LHCN-M2 (cell line): ENCODE measurements at regions not wholly inside any gene's neighbourhood (a gene's known extent, or its start where the extent isn't known, plus 50 kb on each side); places are given as distances from the start of the nearest gene placed in this dataset.
"Not testable (repeated sequence)": the region's sequence is repeated elsewhere in the genome, so short reads cannot be mapped to it uniquely, and the experiment has no call there.

Source experiments
- DNase-seq: peaks from one replicate; pipeline ENCODE4 v3.0.0-alpha.2; 2012; ENCODE audit warnings: low read depth

DNA sequence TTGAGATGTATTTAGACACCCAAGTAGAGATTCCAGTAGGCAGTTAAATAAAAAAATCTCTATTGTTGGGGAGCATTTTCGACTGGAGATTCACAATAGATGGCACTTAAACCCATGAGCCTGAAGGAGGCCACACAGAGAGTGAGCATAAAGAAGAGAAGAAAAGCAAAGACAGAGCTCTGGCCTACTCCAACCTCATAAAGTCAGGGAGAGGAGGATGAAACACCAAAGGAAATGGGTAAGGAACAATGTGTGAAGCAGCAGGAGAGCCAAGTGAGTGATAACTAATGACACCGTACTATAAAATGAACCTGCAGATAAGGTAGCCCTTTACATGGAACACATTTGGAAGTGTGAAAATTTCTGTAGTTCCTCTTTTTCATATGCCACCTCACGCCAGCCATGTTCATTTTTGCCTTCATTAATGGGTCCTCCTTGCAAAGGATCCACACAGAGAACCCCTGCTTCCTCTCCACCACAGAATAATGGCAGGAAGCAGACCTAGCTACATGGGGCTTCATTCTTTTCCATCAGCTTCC, 150.0 kb upstream of the SYT10 start:
- DNase-seq, result no peak

DNA sequence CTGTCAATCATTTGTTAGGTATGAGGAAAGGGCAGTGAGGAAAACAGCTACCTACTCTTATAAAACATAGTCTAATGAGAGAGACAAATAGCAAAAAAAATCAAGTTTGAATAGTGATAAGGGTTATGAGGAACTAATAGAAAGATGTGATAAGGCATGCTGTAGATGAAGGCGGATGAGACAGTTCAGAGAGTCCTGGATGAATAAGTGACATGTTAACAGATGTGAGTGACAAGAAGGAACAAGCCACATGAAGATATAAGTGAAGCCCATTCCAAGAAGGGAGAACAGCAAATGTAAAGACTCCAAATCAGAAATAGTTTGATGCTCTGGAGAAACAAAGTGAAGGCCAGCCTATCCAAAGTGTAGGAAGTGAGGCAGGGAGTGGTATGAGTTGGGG, 154.1 kb upstream of the SYT10 start:
- no peak for DNase-seq

DNA sequence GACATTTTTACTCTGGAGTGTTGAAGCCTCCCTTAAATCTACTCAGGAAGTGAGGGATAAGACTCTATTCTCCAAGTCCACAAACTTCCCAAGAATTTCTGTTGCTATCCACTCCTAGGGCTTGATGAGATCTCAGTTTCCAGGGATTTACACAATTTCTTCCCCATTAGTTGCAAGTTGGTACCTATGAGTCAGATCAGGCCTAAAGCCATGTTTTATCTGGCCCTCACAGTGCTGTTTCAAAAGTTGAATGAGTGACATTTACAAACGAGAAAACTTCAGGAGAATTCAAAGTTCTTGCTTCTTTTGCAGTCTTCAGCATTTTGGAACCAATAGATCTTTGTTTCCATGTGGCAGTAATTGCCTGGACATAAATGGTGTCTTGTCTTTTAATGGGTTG, 156.4 kb upstream of the SYT10 start:
- peak; percentile 15 for DNase-seq

DNA sequence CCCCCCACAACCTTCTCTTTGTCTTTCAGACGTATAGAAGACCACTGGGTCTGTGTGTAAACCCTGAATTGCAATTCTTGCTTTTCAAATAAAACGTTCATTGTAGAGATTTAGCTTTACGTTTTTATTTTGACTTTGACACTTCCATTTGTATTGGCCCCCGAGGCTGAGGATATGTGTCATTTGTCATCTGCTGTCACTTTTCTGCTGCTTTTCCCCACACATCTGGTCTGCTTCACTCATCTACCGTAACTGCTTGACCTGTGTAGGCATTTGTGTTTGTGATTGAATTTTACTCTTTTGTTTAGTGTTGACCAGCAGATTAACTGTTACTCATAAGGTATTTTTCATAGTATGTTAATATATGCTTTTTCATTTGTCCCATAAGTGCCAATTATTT, 157.2 kb upstream of the SYT10 start:
- no peak for DNase-seq

DNA sequence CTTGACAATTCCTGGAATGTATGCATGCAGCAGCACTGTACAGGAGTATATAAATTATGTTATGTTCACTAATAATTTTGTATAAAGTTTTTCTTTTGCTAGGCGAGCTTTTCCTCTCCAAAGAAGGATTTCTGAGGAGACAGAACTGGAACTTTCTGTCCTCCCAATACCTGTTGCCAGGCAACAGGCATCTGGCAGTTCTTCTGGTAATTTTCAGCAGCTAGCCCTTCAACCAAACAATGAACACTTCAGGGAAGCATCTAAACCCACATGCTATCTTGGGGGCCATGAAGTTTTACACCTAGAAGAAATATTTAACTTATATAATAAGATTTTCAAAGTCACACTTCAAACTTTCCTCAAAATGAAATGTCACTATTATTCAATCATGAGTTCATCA, 162.9 kb upstream of the SYT10 start:
- peak; percentile 15 for DNase-seq

DNA sequence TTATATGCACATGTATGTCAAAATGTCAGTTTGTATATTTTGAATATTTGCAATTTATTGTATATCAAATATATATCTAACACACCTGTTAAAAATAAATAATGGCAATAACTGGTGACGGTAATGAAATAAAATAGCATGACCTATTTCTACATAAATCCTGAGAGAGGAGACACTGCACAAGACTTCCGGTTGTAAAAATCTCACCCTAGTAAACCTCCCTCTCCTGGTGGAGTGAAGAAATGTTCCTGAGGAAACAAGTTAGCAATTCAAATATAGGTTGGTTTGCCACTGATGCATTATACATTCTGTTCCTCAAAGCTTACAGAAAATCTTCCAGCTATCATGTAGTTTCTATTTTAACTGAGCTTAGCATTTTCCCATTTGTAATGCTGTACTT, 166.1 kb upstream of the SYT10 start:
- peak; percentile 34 for DNase-seq

DNA sequence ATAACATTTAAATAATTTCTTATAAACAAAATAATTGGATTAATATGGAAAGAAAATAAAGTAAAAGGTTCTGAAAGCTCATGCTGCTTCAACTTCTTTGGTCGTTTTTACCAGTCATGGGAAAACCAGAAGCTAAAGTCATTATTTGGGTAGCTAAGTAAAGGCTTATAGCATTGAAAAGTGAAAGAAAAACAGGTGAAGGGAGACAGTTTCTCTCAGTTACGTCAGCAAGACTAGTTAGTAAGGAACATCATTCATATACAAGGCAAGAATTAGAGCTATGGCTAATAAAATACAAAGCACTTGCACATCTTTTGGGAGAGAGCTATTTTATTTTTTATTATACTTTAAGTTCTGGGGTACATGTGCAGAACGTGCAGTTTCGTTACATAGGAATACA, 170.3 kb upstream of the SYT10 start:
- no peak for DNase-seq

DNA sequence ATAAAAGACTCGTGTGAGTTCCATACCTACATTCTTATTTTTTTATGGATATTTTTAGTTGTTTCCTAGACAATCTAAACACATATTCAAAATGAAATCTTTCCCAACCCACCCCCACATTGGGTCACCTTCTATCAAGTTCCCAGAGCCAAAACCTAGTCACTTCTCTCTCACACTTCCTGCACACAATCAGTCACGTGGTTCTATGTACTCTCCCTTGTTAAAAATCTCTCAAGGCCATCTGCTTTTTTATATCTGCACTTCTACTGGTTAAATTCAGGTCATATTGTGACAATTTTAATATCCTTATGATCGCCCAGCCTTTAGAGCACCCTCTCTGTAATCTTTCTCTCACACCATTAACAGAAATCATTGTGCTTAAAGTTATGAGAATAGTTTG, 175.0 kb upstream of the SYT10 start:
- no peak for DNase-seq

DNA sequence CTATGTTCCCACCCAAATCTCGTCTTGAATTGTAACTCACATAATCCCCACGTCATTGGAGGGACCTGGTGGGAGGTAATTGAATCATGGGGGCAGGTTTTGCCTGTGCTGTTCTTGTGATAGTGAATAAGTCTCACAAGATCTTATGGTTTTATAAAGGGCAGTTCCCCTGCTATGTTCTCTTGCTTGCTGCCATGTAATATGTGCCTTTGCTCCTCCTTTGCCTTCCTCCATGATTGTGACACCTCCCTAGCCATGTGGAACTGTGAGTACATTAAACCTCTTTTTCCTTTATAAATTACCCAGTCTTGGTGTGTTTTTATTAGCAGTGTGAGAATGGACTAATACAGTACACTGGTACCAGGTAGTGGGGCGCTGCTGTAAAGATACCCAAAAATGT, 177.6 kb upstream of the SYT10 start:
- no peak for DNase-seq

DNA sequence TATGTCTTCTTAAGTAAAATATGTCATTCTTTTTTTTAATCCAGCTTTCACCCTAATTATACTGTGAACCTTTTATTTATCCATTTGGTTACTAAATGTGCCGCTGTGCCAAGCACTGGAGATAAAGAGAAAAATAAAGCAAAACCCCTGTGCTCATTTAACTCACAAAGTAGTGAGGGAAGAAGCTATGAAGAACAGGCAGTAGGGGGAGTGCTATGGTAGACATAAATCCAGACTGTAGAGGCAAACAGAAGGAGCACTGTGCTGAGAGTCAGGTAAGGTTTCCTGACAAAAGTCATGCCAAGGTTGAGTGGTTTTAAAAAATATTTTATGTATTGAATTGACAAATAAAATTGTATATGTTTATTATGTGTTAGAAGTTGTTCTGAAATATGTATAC, 188.5 kb upstream of the SYT10 start:
- DNase-seq, result peak; percentile 26

DNA sequence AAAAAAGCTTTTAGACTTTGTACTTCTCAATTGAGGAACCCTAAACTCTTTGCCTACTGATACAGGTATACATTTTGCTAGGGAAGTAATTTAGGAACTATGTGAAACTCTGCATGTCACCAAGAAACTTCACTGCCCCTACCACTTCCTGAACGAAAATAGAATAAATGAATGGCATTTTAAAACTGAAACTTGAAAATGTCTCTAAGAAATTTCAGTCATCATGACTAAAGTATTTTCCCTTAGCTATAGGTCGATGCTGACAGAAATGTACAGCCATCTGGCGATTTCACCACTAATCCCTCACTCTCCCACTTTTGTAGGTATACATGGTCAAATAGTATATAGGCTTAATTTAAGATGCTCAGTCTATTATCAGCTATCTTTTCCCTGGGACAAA, 194.9 kb upstream of the SYT10 start:
- no peak for DNase-seq

DNA sequence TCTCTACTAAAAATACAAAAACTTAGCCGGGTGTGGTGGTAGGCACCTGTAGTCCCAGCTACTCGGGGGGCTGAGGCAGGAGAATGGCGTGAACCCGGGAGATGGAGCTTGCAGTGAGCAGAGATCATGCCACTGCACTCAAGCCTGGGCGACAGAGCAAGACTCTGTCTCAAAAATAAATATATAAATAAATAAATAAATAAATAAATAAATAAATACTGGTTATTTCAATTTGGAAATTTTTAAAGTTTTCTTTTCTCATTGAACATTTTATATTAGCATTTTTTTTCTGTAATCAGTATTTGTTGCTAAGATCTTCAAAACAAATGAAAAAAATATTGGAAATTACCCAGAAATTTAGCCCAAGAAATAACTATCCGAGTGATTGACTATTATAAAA, 197.3 kb upstream of the SYT10 start:
- not testable (repeated sequence) for DNase-seq

DNA sequence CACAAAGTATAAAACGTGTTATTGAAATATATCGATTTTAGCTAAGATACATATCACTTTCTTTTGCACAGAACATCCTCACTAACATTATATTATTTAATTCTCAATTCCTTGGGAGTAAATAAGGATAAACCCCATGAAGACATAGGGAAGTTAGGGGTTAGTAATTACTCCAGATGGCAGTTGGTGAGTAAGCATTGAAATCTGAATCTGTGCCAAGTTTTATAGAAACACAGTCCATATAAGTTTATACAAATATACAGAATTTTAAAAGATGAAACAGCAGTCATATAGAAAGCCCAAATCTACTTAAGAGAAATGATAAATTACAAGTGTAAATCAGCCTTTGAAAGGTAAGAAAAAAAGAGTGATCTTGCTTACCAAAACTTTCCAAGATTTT, 200.4 kb upstream of the SYT10 start:
- peak; percentile 32 for DNase-seq

DNA sequence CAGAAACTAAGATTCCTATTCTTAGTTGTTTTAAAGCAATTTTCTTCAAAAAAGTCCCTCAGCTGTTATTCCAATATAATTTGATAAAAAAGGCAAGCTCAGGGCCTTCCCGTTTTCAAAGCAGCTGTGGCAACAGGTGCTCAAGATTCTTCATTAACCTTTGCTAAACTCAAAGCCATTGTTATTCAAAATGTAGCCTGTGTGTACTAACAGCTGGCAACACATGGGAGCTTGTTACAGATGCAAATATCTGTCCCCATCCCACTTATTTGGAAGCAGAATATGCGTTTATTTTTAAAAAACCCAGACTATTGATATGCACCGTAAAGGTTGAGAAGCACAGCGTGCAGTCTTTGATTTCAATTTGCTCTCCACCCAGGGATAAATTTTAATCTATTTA, 210.4 kb upstream of the SYT10 start:
- DNase-seq, result peak; percentile 40

DNA sequence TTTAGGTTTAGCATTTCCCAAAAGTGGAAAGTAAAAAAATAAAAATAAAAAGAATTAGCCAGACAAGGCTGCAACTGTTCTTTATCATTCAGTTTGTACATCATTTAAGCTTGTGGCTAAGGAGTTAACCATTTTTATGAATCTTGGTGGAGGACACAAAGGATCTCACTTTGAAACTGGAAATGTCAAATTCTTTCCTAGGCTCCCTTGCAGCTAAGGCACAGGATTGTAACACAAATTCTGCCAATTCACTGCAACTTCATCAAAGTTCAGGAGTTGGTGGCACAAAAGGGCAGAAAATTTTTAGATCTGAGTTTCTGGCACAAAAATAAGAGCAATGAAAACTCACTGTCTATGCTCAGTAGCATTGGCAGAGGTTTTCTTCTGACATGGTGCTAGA, 211.2 kb upstream of the SYT10 start:
- no peak for DNase-seq

DNA sequence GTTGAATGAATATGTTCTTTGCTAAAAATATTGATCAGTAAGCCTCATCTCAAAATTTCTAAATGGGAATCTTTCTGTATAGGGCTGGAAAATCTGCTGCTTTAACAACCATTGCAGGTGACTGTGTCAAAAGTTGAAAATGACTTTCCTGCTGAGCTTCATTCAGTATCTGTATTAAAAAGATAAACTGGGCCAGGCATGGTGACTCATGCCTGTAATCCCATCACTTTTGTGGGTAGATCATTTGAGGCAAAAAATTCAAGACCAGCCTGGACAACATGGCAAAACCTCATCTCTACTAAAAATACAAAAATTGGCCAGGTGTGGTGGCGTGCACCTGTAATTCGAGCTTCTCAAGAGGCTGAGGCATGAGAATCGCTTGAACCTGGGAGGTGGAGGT, 213.7 kb upstream of the SYT10 start:
- peak; percentile 28 for DNase-seq

DNA sequence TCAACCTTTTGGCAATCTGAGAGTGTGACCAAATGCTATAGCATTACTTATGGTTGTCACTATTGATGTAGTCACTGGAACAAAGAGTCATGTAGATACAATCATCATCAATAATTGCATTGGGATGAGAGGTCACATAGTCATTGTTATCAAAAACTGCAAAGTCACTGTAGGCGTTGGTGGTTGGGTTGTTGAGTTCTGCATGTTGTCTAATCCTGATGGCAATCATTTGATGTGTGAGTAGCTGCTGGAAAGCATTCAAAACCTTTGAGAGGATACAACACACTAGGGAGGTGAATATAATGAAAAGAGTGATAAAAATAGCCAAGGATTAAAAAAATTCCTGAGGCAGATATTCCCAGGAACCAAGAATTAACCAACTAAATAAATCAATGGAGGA, 214.7 kb upstream of the SYT10 start:
- no peak for DNase-seq

DNA sequence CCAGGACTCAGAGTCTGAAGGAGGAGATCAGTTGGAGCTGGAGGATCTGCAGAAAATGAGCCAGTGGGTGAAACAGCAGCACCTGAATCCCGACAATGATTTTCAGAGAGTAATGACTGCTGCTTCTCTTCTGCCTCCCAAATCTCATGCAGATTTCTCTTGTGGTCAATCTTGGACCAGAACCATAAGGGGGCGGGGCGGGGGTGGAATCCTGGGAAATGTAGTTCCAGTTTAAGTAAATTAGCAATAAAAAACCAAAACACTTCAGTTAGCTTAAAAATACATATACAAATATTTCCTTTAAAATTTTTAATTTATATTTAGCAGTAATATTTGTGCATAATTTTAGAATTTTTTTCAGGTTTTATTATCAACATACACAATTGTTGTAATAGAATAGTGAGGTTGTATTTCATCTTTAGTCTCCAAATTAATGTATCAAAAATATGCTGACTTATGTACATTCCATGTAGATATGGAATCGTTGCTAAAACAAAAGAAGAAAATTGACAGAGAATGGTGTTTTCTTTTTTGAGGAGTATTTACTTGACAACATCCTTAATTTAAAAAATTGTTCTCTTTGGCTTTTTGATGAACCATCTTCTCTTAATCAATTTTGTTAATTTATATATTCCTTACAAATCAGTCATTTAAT, 223.5 kb upstream of the SYT10 start:
- DNase-seq, result no peak

DNA sequence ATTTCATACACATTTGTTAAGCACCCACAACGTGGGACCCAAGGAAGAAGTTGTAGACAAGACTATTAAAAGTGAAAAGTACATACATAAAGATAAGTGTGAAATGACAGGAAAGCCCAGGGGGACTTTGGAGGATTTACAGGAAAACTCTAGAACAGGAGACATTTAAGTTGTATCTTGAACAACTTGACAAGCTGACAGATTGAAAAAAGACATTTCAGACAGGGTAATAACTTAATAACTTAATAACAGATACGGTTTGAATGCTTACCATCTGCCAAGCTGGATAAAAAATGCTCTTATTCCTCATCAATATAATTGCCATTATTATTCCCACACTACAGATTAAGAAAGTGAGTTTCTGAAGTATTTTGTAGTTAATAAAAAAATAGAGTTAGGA, 229.7 kb upstream of the SYT10 start:
- no peak for DNase-seq

DNA sequence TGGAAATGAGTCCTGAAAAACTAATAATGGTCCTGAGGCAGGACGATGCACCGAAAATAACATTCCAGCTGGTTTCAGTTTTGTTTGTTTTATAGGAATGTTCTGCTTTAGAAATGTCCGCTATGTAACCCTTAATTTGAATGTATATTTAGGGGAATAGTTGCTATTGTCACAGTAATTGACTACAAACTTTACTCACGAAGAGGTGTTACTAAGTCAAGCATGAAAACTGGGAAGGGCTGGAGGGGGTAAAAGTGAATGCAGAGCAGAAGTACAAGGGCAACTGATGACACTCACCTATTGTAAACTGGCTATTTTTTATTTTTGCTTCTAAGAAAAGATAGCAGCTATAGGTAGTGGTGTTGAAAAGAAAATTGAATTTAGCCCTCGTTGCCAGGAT, 230.7 kb upstream of the SYT10 start:
- DNase-seq, result no peak

DNA sequence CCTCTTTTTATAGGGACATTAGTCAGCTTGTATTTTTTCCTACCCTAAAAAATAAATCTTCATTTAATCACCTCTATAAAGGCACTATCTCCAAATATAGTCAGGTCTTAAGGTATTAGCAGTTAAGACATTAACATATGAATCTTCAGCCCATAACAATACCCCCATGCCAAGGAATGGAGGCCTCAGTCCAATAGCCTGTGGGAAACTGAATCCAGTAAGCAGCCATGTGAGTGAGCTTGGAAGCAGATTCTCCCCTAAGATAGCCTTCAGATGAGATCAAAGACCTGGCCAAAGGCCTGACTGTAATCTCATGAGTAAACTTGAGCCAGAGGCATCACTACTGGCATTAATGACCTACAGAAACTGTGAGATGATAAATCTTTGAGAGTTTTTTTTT, 232.1 kb upstream of the SYT10 start:
- DNase-seq, result no peak

DNA sequence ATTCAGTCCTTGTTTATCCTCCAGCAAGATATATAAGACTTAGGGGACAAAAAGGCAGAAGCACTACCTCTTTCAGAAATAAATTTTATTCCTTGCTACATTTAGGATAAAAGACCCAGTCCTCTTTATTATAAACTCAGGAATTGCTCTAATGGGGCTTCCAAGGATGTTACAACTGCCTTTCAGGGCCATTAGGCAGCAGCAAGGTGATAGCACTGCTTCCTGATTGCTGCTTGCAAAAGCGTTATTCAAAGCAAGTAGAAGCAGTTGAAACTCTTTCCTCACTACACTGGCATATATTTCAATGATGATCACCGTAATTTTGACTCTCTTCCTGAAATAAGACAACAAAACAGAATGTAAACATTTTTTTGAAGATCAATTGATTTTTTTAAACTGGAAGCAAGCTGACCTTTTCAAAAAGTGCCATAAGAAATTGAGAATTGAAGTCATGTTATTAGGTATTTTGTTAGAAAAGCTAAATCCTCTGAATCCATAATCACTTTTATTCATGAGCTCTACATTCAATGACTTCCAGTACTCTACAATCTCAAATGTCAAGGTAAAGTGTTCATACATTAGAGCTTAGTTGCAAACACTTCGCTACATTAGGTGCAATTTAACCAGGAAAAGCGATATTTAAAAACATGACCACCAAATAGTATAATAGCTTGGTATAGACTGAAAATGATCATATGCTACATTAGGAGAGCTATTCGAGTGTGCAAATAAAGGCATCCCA, 233.4 kb upstream of the SYT10 start:
- no peak for DNase-seq

DNA sequence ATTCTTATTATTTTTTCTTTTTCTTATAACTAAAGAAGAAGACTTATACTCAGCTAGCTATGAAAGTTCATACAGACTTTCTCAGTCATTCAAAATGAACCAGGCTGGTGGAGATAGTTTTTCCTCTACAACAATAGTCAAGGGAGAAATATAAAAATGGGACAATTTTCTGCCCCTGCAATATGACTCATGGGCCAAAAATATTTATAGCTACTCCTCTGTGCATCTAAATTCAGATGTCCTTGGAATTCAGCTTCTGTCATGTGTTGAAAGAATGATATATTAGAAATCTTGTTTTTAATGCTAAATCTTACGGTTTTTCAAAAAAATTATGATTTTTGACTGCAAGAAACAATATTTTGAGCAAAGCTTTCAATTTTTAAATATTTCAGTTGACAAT, 237.2 kb upstream of the SYT10 start:
- peak; percentile 61 for DNase-seq
